Neuronal stem cell (in vitro differentiated cells): ENCODE measurements at regions not wholly inside any gene's neighbourhood (a gene's known extent, or its start where the extent isn't known, plus 50 kb on each side); places are given as distances from the start of the nearest gene placed in this dataset.

ENCODE experiments used
- DNase-seq: peaks from one replicate; pipeline ENCODE4 v3.0.0-alpha.2; 2013; ENCODE audit warnings: low spot score
- H2AFZ ChIP-seq: one replicate; pipeline ENCODE4 v1.6.1; 2013; ENCODE audit warnings: mild to moderate bottlenecking, low read length, inconsistent platforms
- H2AK5ac ChIP-seq: 2 replicates; pipeline ENCODE4 v1.6.1; 2013; ENCODE audit warnings: low read depth, mild to moderate bottlenecking, inconsistent platforms, low read length, moderate library complexity, mixed read lengths
- H2BK120ac ChIP-seq: 2 replicates; pipeline ENCODE4 v1.6.1; 2013; ENCODE audit warnings: low read depth, mild to moderate bottlenecking, inconsistent platforms, low read length, moderate library complexity, mixed read lengths
- H2BK12ac ChIP-seq: one replicate; pipeline ENCODE4 v1.6.1; 2013; ENCODE audit warnings: low read length, inconsistent platforms
- H2BK15ac ChIP-seq: 2 replicates; pipeline ENCODE4 v1.6.1; 2013; ENCODE audit warnings: mild to moderate bottlenecking, low read length, inconsistent platforms, mixed read lengths
- H2BK5ac ChIP-seq: one replicate; pipeline ENCODE4 v1.6.1; 2013; ENCODE audit warnings: inconsistent platforms, mild to moderate bottlenecking, low read length, moderate library complexity
- H3K14ac ChIP-seq: one replicate; pipeline ENCODE4 v1.6.1; 2013; ENCODE audit warnings: low read length, inconsistent platforms
- H3K18ac ChIP-seq: 2 replicates; pipeline ENCODE4 v1.6.1; 2013; ENCODE audit warnings: low read length, inconsistent platforms
- H3K23ac ChIP-seq: 2 replicates; pipeline ENCODE4 v1.6.1; 2013; ENCODE audit warnings: low read depth, mild to moderate bottlenecking, mixed read lengths, low read length, inconsistent platforms; ENCODE audit not compliant: poor library complexity
- H3K27ac ChIP-seq: replicated peaks from 3 replicates; pipeline ENCODE4 v1.5.1; 2013; ENCODE audit warnings: low read length, inconsistent platforms
- H3K27me3 ChIP-seq, 3 experiments: 2 replicates each; pipeline ENCODE4 v1.6.1; 2013; ENCODE audit warnings: low read length in 3 of 3, mild to moderate bottlenecking in 2 of 3, inconsistent platforms in 1 of 3, low read depth in 1 of 3, mixed read lengths in 1 of 3, moderate library complexity in 1 of 3; ENCODE audit not compliant: control insufficient read depth in 3 of 3, insufficient read depth in 3 of 3
- H3K36me3 ChIP-seq, 2 donors: replicated peaks in 1 of 2; 2 replicates each; pipeline ENCODE4 v1.6.1; 2013; ENCODE audit warnings: low read length in 2 of 2; ENCODE audit not compliant: control insufficient read depth in 2 of 2, insufficient read depth in 2 of 2
- H3K4ac ChIP-seq: 2 replicates; pipeline ENCODE4 v1.6.1; 2013; ENCODE audit warnings: inconsistent platforms, mild to moderate bottlenecking, low read length, moderate library complexity
- H3K4me1 ChIP-seq, 2 donors: 1 replicate in 1 of 2; 2 replicates in 1 of 2; pipeline ENCODE4 v1.6.1; 2013; ENCODE audit warnings: low read length in 2 of 2, low read depth in 1 of 2; ENCODE audit not compliant: control insufficient read depth in 2 of 2, insufficient read depth in 1 of 2
- H3K4me2 ChIP-seq: one replicate; pipeline ENCODE4 v1.6.1; 2013; ENCODE audit warnings: mild to moderate bottlenecking, low read length, inconsistent platforms; ENCODE audit not compliant: insufficient read depth, poor library complexity, severe bottlenecking
- H3K4me3 ChIP-seq, 2 donors: 2 replicates each; pipeline ENCODE4 v1.5.1; 2013; ENCODE audit warnings: low read length in 2 of 2, mild to moderate bottlenecking in 2 of 2, inconsistent platforms in 1 of 2, moderate library complexity in 1 of 2
- H3K79me1 ChIP-seq: one replicate; pipeline ENCODE4 v1.6.1; 2013; ENCODE audit warnings: low read depth, mild to moderate bottlenecking, inconsistent platforms, low read length, moderate library complexity
- H3K9ac ChIP-seq: one replicate; pipeline ENCODE4 v1.6.1; 2013; ENCODE audit warnings: mild to moderate bottlenecking, low read depth, low read length, inconsistent platforms; ENCODE audit not compliant: poor library complexity
- H3K9me3 ChIP-seq, 2 donors: replicated peaks in 1 of 2; 2 replicates each; pipeline versions ENCODE3 to v1.6.1; 2013; ENCODE audit warnings: low read length in 2 of 2, mild to moderate bottlenecking in 2 of 2, inconsistent platforms in 1 of 2, low read depth in 1 of 2, mixed read lengths in 1 of 2, moderate library complexity in 1 of 2; ENCODE audit not compliant: control insufficient read depth in 2 of 2, insufficient read depth in 1 of 2
- H4K8ac ChIP-seq: one replicate; pipeline ENCODE4 v1.6.1; 2013; ENCODE audit warnings: low read depth, mild to moderate bottlenecking, inconsistent platforms, low read length, moderate library complexity
- H4K91ac ChIP-seq: one replicate; pipeline ENCODE4 v1.6.1; 2013; ENCODE audit warnings: low read length, low read depth, mild to moderate bottlenecking, inconsistent platforms; ENCODE audit not compliant: poor library complexity
- WGBS, 2 donors: extraction: QIAGEN DNeasy Blood & Tissue Kit; methylation state at CpG; one replicate each; pipeline ENCODE4 v1.1.7; 2013; ENCODE audit warnings: missing lambda C conversion rate in 2 of 2, mixed read lengths in 1 of 2; ENCODE audit not compliant: insufficient read length in 2 of 2, insufficient replicate concordance in 1 of 2; ENCODE audit errors: extremely low coverage in 2 of 2; 5-methylcytosine and 5-hydroxymethylcytosine counted together

GRCh38 chr13:59157181-59157580 is 1006.5 kb downstream of the DIAPH3 start:
- H3K4ac ChIP-seq, result no peak overlapping the region

GRCh38 chr13:59166174-59166573 is 997.6 kb downstream of the DIAPH3 start:
- Histone ChIP-seq H2BK5ac (no peak overlapping the region), H3K4me3 (no peak overlapping the region), H3K79me1 (no peaks in the 10 kb centered on the region), H2BK12ac (no peak overlapping the region), H2AK5ac (no peak overlapping the region), H3K4me1 (peaks cover 0 to 6% of the 10 kb centered on the region in 2 donors), H3K18ac (no peak overlapping the region), H3K9me3 (peaks cover 0 to 6% of the 10 kb centered on the region in 2 donors), H3K27ac (no peak overlapping the region), H3K27me3 (no peaks in the 10 kb centered on the region), H3K4ac (no peak overlapping the region), H2BK15ac (no peak overlapping the region), H3K36me3 (no peaks in the 10 kb centered on the region), H3K9ac (no peak overlapping the region), H4K91ac (no peak overlapping the region), H3K14ac (no peak overlapping the region), H3K23ac (no peak overlapping the region), H2BK120ac (no peak overlapping the region), H4K8ac (no peak overlapping the region), H3K4me2 (no peak overlapping the region), H2AFZ (no peak overlapping the region)
- DNase-seq, result no peak

More at GRCh38 chr13:59157181-59157580, 1006.5 kb downstream of the DIAPH3 start:
- no peak overlapping the region for H3K18ac ChIP-seq
- no peak overlapping the region for H4K8ac ChIP-seq
- H3K14ac ChIP-seq, result no peak overlapping the region
- no peak overlapping the region for H2BK15ac ChIP-seq
- H3K27me3 ChIP-seq, result no peaks in the 10 kb centered on the region
- no peak overlapping the region for H2BK120ac ChIP-seq
- H2AFZ ChIP-seq, result no peak overlapping the region
- no peak overlapping the region for H2BK12ac ChIP-seq
- no peaks in the 10 kb centered on the region for H3K36me3 ChIP-seq
- H3K23ac ChIP-seq, result no peak overlapping the region
- H3K4me3 ChIP-seq, result no peak overlapping the region
- no peak overlapping the region for H3K9ac ChIP-seq
- H3K9me3 ChIP-seq, result no peaks in the 10 kb centered on the region
- no CpG with 5 or more reads among the region's 3 CpGs for WGBS, 2 donors
- DNase-seq, result no peak
- H2AK5ac ChIP-seq, result no peak overlapping the region
- no peak overlapping the region for H2BK5ac ChIP-seq
- H3K4me2 ChIP-seq, result no peak overlapping the region
- no peaks in the 10 kb centered on the region for H3K4me1 ChIP-seq
- no peak overlapping the region for H4K91ac ChIP-seq
- no peaks in the 10 kb centered on the region for H3K79me1 ChIP-seq
- H3K27ac ChIP-seq, result no peak overlapping the region

GRCh38 chr13:59172076-59172475 is 991.7 kb downstream of the DIAPH3 start:
- H3K23ac ChIP-seq, result no peak overlapping the region
- WGBS, 2 donors, result no CpG with 5 or more reads among the region's 4 CpGs
- no peak overlapping the region for H3K18ac ChIP-seq

GRCh38 chr13:59176775-59177174 is 987.0 kb downstream of the DIAPH3 start:
- Histone ChIP-seq H3K4me2 (no peak overlapping the region), H3K27me3 (no peaks in the 10 kb centered on the region), H3K79me1 (no peaks in the 10 kb centered on the region), H2BK5ac (no peak overlapping the region), H3K4me3 (no peak overlapping the region), H3K27ac (no peak overlapping the region), H2BK15ac (no peak overlapping the region), H3K9ac (no peak overlapping the region), H3K14ac (no peak overlapping the region), H2BK12ac (no peak overlapping the region), H3K9me3 (no peaks in the 10 kb centered on the region), H2AFZ (no peak overlapping the region), H2AK5ac (no peak overlapping the region), H3K4ac (no peak overlapping the region), H4K91ac (no peak overlapping the region), H3K23ac (no peak overlapping the region), H3K18ac (no peak overlapping the region), H3K4me1 (no peaks in the 10 kb centered on the region), H3K36me3 (no peaks in the 10 kb centered on the region), H4K8ac (no peak overlapping the region), H2BK120ac (no peak overlapping the region)
- no peak for DNase-seq
- no CpG with 5 or more reads among the region's 3 CpGs for WGBS, 2 donors

More at GRCh38 chr13:59172076-59172475, 991.7 kb downstream of the DIAPH3 start:
- Histone ChIP-seq H2AK5ac (no peak overlapping the region), H4K8ac (no peak overlapping the region), H3K14ac (no peak overlapping the region), H3K9ac (no peak overlapping the region), H2BK5ac (no peak overlapping the region), H3K27ac (no peak overlapping the region), H2BK12ac (no peak overlapping the region), H3K36me3 (no peaks in the 10 kb centered on the region), H3K4ac (no peak overlapping the region), H4K91ac (no peak overlapping the region), H3K27me3 (no peaks in the 10 kb centered on the region), H2AFZ (peak overlapping the region; percentile 63), H3K4me3 (no peak overlapping the region), H3K79me1 (no peaks in the 10 kb centered on the region), H2BK15ac (no peak overlapping the region), H3K9me3 (no peaks in the 10 kb centered on the region), H3K4me1 (peaks cover 0 to 2% of the 10 kb centered on the region in 2 donors), H3K4me2 (no peak overlapping the region), H2BK120ac (no peak overlapping the region)
- no peak for DNase-seq
